Keratinocyte (primary cell): ENCODE measurements at regions not wholly inside any gene's neighbourhood (a gene's known extent, or its start where the extent isn't known, plus 50 kb on each side); places are given as distances from the start of the nearest gene placed in this dataset.

ENCODE experiments used
- DNase-seq: peaks from one replicate; pipeline ENCODE4 v3.0.0-alpha.2; 2011; ENCODE audit warnings: low read depth, missing footprints, low spot score
- FAIRE-seq: peaks from 2 replicates; lab custom pipeline; 2011; peaks lifted over from hg19 to GRCh38; lab: Jason Lieb, UNC
- H2AFZ ChIP-seq: 2 replicates; pipeline ENCODE4 v1.6.0; 2012; ENCODE audit warnings: low read length, control low read depth, inconsistent platforms; ENCODE audit not compliant: control insufficient read depth
- H3K27ac ChIP-seq: 2 replicates; pipeline ENCODE4 v1.5.1; 2011; ENCODE audit warnings: low read length; ENCODE audit not compliant: control insufficient read depth, insufficient read depth
- H3K27me3 ChIP-seq: 3 replicates; pipeline ENCODE4 v1.6.0; 2011; ENCODE audit warnings: low read length; ENCODE audit not compliant: control insufficient read depth, insufficient read depth; ENCODE audit errors: extremely low read depth
- H3K36me3 ChIP-seq, 2 experiments: 2 replicates in 1 of 2; 3 replicates in 1 of 2; pipeline ENCODE4 v1.5.1; 2011; ENCODE audit warnings: low read length in 2 of 2, mild to moderate bottlenecking in 1 of 2; ENCODE audit not compliant: control insufficient read depth in 2 of 2, insufficient read depth in 2 of 2; ENCODE audit errors: extremely low read depth in 1 of 2
- H3K4me1 ChIP-seq: 3 replicates; pipeline ENCODE4 v1.5.1; 2011; ENCODE audit warnings: low read length; ENCODE audit not compliant: control insufficient read depth, insufficient read depth; ENCODE audit errors: extremely low read depth
- H3K4me2 ChIP-seq: 3 replicates; pipeline ENCODE4 v1.6.0; 2011; ENCODE audit warnings: low read depth, low read length; ENCODE audit not compliant: control insufficient read depth, insufficient read depth; ENCODE audit errors: extremely low read depth
- H3K4me3 ChIP-seq, 3 experiments: fragments of 200-600 bp in 1 of 3; sonication (generic) in 1 of 3; 2 replicates in 2 of 3; 3 replicates in 1 of 3; pipeline ENCODE4 v1.5.1; 2011 to 2016; ENCODE audit warnings: low read length in 3 of 3, mild to moderate bottlenecking in 3 of 3, control low read depth in 2 of 3, inconsistent platforms in 1 of 3, low read depth in 1 of 3, mixed read lengths in 1 of 3, mixed run types in 1 of 3, moderate library complexity in 1 of 3; ENCODE audit not compliant: control insufficient read depth in 2 of 3, insufficient read depth in 2 of 3; ENCODE audit errors: extremely low read depth in 1 of 3
- H3K79me2 ChIP-seq: 2 replicates; pipeline ENCODE4 v1.6.0; 2012; ENCODE audit warnings: low read length; ENCODE audit not compliant: control insufficient read depth, insufficient read depth
- H3K9ac ChIP-seq: 3 replicates; pipeline ENCODE4 v1.6.0; 2011; ENCODE audit warnings: low read length; ENCODE audit not compliant: control insufficient read depth, insufficient read depth; ENCODE audit errors: extremely low read depth
- H3K9me1 ChIP-seq: 3 replicates; pipeline ENCODE4 v1.6.0; 2011; ENCODE audit warnings: low read length; ENCODE audit not compliant: control insufficient read depth, insufficient read depth; ENCODE audit errors: extremely low read depth
- H3K9me3 ChIP-seq: 2 replicates; pipeline ENCODE4 v1.5.1; 2012; ENCODE audit warnings: low read depth, low read length; ENCODE audit not compliant: control insufficient read depth
- H4K20me1 ChIP-seq: 3 replicates; pipeline ENCODE4 v1.6.0; 2011; ENCODE audit warnings: low read length; ENCODE audit not compliant: control insufficient read depth, insufficient read depth; ENCODE audit errors: extremely low read depth
- EZH2 ChIP-seq: IDR thresholded peaks from one replicate; pipeline ENCODE4 v1.6.1; 2012; ENCODE audit warnings: inconsistent platforms, mild to moderate bottlenecking, low read length, moderate library complexity
- dilution Hi-C: fragments of 300-500 bp; cut with MboI; formaldehyde crosslinking; loops from one replicate; pipeline ENCODE4 v1.7.0; 2020; ENCODE audit warnings: low sequenced_read_pairs; ENCODE audit not compliant: extremely low pct_ligation_motif_present
- TF ChIP-seq, protein P1 (sequence below), 3 experiments: IDR thresholded peaks in 1 of 3; conservative IDR thresholded peaks in 1 of 3; optimal IDR thresholded peaks in 1 of 3; 2 replicates in 2 of 3; 3 replicates in 1 of 3; pipeline versions ENCODE3 to v1.5.1; 2011; ENCODE audit warnings: low read length in 3 of 3, mild to moderate bottlenecking in 3 of 3, moderate library complexity in 2 of 3, control low read depth in 1 of 3, inconsistent platforms in 1 of 3; ENCODE audit not compliant: insufficient read depth in 2 of 3; ENCODE audit errors: extremely low read depth in 1 of 3

DNA sequence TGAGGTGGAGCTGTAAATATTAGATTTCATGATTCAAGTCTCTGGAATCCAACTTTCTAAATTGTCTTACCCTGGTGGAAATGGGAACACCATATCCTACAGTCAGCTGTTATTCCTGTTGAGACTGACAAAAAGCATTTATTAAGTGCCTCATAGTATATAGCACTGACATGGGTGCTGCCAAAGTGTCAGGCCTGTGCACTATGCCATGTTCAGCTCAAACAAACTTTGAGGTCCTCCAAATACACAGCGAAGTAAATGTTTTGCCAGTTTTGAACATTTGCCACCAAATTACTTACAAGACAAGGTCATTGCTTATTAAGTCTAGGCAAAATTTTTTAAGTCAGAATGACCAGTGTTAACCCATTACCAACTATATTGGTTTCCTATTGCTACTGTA, 162.9 kb upstream of the SLC25A13 start:
- H3K79me2 ChIP-seq, result no peaks in the 10 kb centered on the region
- H3K9me1 ChIP-seq, result no peaks in the 10 kb centered on the region
- no peak overlapping the region for H2AFZ ChIP-seq
- H3K36me3 ChIP-seq, result no peaks in the 10 kb centered on the region
- no peaks in the 10 kb centered on the region for H3K27me3 ChIP-seq
- no peak for TF ChIP-seq EZH2
- TF ChIP-seq, protein P1, sequence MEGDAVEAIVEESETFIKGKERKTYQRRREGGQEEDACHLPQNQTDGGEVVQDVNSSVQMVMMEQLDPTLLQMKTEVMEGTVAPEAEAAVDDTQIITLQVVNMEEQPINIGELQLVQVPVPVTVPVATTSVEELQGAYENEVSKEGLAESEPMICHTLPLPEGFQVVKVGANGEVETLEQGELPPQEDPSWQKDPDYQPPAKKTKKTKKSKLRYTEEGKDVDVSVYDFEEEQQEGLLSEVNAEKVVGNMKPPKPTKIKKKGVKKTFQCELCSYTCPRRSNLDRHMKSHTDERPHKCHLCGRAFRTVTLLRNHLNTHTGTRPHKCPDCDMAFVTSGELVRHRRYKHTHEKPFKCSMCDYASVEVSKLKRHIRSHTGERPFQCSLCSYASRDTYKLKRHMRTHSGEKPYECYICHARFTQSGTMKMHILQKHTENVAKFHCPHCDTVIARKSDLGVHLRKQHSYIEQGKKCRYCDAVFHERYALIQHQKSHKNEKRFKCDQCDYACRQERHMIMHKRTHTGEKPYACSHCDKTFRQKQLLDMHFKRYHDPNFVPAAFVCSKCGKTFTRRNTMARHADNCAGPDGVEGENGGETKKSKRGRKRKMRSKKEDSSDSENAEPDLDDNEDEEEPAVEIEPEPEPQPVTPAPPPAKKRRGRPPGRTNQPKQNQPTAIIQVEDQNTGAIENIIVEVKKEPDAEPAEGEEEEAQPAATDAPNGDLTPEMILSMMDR (optimal IDR thresholded peaks at IDR 0.05 in 1 of 3, IDR thresholded peaks at IDR 0.05 in 1 of 3, conservative IDR thresholded peaks at IDR 0.05 in 1 of 3; ENCODE audit: extremely low read depth in 1 of 3, insufficient read depth in 2 of 3, low read length in 3 of 3), result no peak
- no peaks in the 10 kb centered on the region for H4K20me1 ChIP-seq
- FAIRE-seq, result no peak
- H3K4me2 ChIP-seq, result no peak overlapping the region
- H3K4me3 ChIP-seq, result no peak overlapping the region
- H3K4me1 ChIP-seq, result no peaks in the 10 kb centered on the region
- H3K27ac ChIP-seq, result no peak overlapping the region
- DNase-seq, result no peak
- H3K9ac ChIP-seq, result no peak overlapping the region
- H3K9me3 ChIP-seq, result no peaks in the 10 kb centered on the region
- dilution Hi-C loops, result no loop called here

DNA sequence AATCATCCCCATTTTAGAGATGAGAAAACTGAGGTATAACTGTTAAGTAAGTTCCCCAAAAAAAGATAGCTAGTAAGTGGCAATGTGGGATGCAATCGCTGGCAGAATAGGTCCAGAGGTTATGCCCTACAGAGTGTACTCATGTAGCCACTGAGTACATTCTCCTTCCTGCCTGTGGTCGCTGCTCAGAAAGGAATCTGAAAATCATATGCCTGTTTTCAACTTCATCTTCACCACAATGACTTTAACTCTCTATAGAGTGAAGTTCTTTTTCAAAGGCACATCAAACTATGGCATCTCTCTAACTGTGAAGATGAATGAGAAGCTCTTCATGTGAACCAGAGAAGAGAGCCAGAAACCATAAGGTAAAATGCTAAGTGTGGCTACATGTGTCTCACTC, 162.2 kb upstream of the SLC25A13 start:
- no peak for DNase-seq
- dilution Hi-C loops, result no loop called here

More for the DNA sequence above, 162.2 kb upstream of the SLC25A13 start:
- Histone ChIP-seq H3K27ac (no peak overlapping the region), H3K79me2 (no peaks in the 10 kb centered on the region), H3K9me1 (no peaks in the 10 kb centered on the region), H3K27me3 (no peaks in the 10 kb centered on the region), H2AFZ (no peak overlapping the region), H3K9ac (no peak overlapping the region), H3K36me3 (no peaks in the 10 kb centered on the region), H3K4me1 (no peaks in the 10 kb centered on the region), H3K4me3 (no peak overlapping the region), H3K9me3 (no peaks in the 10 kb centered on the region), H4K20me1 (no peaks in the 10 kb centered on the region), H3K4me2 (no peak overlapping the region)
- FAIRE-seq, result no peak
- TF ChIP-seq, protein P1 (optimal IDR thresholded peaks at IDR 0.05 in 1 of 3, IDR thresholded peaks at IDR 0.05 in 1 of 3, conservative IDR thresholded peaks at IDR 0.05 in 1 of 3; ENCODE audit: extremely low read depth in 1 of 3, insufficient read depth in 2 of 3, low read length in 3 of 3), result no peak
- no peak for TF ChIP-seq EZH2
